HG02588 (cell line): ENCODE measurements at regions not wholly inside any gene's neighbourhood (a gene's known extent, or its start where the extent isn't known, plus 50 kb on each side); places are given as distances from the start of the nearest gene placed in this dataset.

Experiments
- ATAC-seq: cut with Tn5 transposase; IDR thresholded peaks from one replicate; pipeline ENCODE4 v1.9.1; 2021; ENCODE audit warnings: mild to moderate bottlenecking, moderate library complexity; ENCODE audit not compliant: unreplicated experiment

GRCh38 chr5:57538341-57538955 is 55.8 kb upstream of the ACTBL2 start:
- ATAC-seq: no peak

DNA sequence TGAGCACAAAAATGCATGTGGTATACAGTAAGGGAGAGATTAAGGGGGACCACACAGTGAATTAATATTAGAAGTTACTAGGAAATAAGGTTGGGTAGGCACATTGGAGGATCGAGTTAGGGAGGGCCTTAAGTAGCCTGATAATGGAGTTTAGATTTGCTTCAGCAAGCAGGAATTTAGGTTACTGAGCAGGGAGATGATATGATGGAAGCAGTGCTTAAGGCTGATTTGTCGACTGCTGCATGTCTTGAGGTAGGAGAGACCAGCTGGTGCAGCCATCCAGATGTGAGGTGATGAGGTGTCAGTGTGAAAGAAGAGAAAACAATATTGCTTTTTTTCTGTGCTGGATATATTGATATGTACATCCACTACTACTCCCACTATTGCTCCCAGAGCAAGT is 55.2 kb upstream of the ACTBL2 start:
- no peak for ATAC-seq

DNA sequence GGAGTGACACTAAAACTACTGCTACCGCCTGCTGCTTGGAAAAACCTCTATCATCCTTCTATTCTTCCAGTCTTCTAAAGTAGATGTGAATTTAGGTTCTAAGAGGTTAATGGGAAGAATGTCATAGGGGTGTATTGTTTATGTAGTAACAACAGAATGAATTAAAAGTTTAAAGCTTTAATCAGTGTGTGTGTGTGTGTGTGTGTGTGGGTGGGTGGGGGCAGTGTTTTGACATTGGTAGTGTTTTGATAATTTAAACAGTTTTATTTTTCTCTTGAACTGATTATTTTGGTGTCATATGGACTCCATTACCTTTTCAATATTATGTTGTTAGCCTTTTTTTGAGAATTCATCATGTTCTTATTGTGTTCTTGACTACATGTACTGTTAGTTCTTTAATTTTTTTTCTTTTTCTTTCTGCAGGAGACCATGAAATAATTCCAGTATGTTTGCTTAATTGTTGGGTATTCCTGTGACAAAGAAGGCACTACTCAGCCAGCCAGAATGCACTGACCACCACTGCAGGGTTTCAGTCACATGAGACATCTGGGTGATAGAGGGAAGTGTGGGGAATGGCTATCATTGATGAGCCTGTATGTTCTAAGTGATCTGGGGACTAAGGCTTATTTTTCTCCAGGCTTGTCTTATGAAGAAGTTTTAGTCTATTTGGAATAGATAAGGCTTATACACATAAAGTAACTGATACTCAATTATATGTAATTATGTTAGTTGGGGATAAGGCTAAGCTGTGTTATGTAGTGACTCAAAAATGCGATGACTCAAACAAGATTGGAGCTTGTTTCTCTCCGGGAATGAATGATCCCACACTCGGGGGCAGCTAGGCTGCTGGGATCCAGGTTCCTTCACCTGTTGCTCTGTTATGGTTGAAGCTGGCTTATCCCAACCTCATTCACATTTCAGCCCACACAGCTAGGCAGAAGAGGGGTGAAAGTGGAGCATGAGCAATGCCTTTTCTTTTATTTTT is 50.2 kb upstream of the ACTBL2 start:
- ATAC-seq: no peak
